Osteocyte (in vitro differentiated cells): ENCODE measurements at regions not wholly inside any gene's neighbourhood (a gene's known extent, or its start where the extent isn't known, plus 50 kb on each side); places are given as distances from the start of the nearest gene placed in this dataset.
A peak's percentile ranks its signal among the peaks of the same experiment; 100 is the strongest.

Source experiments
- DNase-seq: peaks from one replicate; pipeline ENCODE4 v3.0.0; 2021; ENCODE audit warnings: mixed read lengths; ENCODE audit not compliant: unreplicated experiment; ENCODE audit errors: extremely low spot score
- H3K27ac Mint-ChIP-seq: one replicate; pipeline ENCODE4 v1.8.0; 2021; ENCODE audit warnings: mild to moderate bottlenecking, mixed read lengths; ENCODE audit not compliant: unreplicated experiment
- H3K27me3 Mint-ChIP-seq: one replicate; pipeline ENCODE4 v1.8.0; 2021; ENCODE audit warnings: mixed read lengths; ENCODE audit not compliant: unreplicated experiment
- H3K36me3 Mint-ChIP-seq: one replicate; pipeline ENCODE4 v1.8.0; 2021; ENCODE audit warnings: mixed read lengths; ENCODE audit not compliant: unreplicated experiment
- H3K4me1 Mint-ChIP-seq: one replicate; pipeline ENCODE4 v1.8.0; 2021; ENCODE audit warnings: mixed read lengths; ENCODE audit not compliant: unreplicated experiment
- H3K4me3 Mint-ChIP-seq: one replicate; pipeline ENCODE4 v1.8.0; 2021; ENCODE audit warnings: mild to moderate bottlenecking, moderate library complexity, mixed read lengths; ENCODE audit not compliant: unreplicated experiment
- H3K9me3 Mint-ChIP-seq: one replicate; pipeline ENCODE4 v1.8.0; 2021; ENCODE audit warnings: mixed read lengths; ENCODE audit not compliant: unreplicated experiment
- TF ChIP-seq, protein P1 (sequence below): fragments of 200-600 bp; sonication (generic); IDR thresholded peaks from 2 replicates; pipeline ENCODE4 v1.5.0; 2021; ENCODE audit warnings: antibody characterized with exemption, mild to moderate bottlenecking, moderate library complexity

GRCh38 chr12:102781117-102781516 is 135.9 kb downstream of the PAH start:
- TF ChIP-seq, protein P1, sequence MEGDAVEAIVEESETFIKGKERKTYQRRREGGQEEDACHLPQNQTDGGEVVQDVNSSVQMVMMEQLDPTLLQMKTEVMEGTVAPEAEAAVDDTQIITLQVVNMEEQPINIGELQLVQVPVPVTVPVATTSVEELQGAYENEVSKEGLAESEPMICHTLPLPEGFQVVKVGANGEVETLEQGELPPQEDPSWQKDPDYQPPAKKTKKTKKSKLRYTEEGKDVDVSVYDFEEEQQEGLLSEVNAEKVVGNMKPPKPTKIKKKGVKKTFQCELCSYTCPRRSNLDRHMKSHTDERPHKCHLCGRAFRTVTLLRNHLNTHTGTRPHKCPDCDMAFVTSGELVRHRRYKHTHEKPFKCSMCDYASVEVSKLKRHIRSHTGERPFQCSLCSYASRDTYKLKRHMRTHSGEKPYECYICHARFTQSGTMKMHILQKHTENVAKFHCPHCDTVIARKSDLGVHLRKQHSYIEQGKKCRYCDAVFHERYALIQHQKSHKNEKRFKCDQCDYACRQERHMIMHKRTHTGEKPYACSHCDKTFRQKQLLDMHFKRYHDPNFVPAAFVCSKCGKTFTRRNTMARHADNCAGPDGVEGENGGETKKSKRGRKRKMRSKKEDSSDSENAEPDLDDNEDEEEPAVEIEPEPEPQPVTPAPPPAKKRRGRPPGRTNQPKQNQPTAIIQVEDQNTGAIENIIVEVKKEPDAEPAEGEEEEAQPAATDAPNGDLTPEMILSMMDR = no peak
- Mint-ChIP-seq H3K4me1 (no peaks in the 10 kb centered on the region), H3K27me3 (peaks cover 5% of the 10 kb centered on the region), H3K4me3 (no peak overlapping the region), H3K9me3 (no peaks in the 10 kb centered on the region), H3K36me3 (no peaks in the 10 kb centered on the region), H3K27ac (no peak overlapping the region)
- DNase-seq = no peak

DNA sequence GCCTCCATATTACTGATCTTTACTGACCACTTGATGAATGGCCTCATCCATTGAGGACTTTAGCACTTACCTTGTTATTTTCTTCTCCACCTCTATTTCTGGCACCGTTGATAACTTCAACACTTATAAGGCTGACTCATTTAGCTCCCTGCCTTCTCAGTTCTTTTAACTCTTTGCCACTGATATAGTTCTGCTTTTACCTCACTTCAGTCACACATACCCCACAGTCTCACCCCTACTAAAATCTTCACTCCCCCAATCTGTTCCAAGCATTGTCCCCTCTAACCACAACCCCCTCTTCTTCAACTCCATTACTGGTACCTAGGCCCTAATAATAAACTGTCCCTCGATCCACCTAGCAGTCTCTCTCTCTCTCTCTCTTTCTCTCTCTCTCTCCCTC is 141.0 kb downstream of the PAH start:
- Mint-ChIP-seq H3K27me3 (peaks cover 9% of the 10 kb centered on the region), H3K4me1 (no peaks in the 10 kb centered on the region), H3K36me3 (no peaks in the 10 kb centered on the region), H3K9me3 (no peaks in the 10 kb centered on the region), H3K27ac (no peak overlapping the region), H3K4me3 (no peak overlapping the region)
- TF ChIP-seq, protein P1 = no peak
- DNase-seq = no peak

DNA sequence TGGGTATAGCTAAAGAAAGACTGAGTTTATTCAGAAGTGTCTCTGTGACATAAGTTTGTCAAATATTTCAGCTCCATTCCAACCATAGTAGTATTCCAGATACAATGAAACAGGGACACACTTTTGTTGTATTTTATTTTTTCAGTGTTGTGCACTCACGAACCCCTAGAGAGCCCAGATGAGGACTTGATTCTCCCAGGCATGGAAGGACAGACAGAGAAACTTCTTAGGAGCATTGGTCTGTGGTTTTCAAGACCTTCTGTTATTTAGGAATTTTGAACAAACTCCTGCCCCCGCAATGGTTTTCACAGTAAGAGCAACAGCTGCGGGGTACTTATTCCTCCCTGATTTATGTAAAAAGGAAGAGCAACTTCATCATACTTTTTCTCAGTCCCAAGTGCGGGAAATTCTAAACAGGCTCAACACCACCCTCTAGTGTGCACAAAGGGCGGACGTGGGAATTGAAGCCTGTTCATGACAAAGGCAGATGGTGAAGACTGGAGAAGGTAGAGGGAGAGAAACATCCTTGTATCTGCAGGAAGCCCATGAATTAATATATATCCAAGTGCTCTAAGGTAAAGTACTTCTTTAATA is 147.6 kb downstream of the PAH start:
- Mint-ChIP-seq H3K36me3 (no peaks in the 10 kb centered on the region), H3K4me1 (no peaks in the 10 kb centered on the region), H3K9me3 (no peaks in the 10 kb centered on the region), H3K27me3 (peaks cover 22% of the 10 kb centered on the region), H3K4me3 (no peak overlapping the region), H3K27ac (no peak overlapping the region)
- no peak for DNase-seq
- TF ChIP-seq, protein P1 = peak; percentile 77

GRCh38 chr12:102766961-102767360 is 150.1 kb downstream of the PAH start:
- TF ChIP-seq, protein P1 = no peak
- Mint-ChIP-seq H3K9me3 (no peaks in the 10 kb centered on the region), H3K4me3 (no peak overlapping the region), H3K27ac (no peak overlapping the region), H3K27me3 (peaks cover 19% of the 10 kb centered on the region), H3K4me1 (no peaks in the 10 kb centered on the region), H3K36me3 (no peaks in the 10 kb centered on the region)
- no peak for DNase-seq

GRCh38 chr12:102765736-102766135 is 151.3 kb downstream of the PAH start:
- Mint-ChIP-seq H3K27ac (no peak overlapping the region), H3K27me3 (peaks cover 22% of the 10 kb centered on the region), H3K9me3 (no peaks in the 10 kb centered on the region), H3K4me1 (no peaks in the 10 kb centered on the region), H3K4me3 (no peak overlapping the region), H3K36me3 (no peaks in the 10 kb centered on the region)
- TF ChIP-seq, protein P1 = no peak
- DNase-seq = no peak
